A673 (cell line): ENCODE measurements at regions not wholly inside any gene's neighbourhood (a gene's known extent, or its start where the extent isn't known, plus 50 kb on each side); places are given as distances from the start of the nearest gene placed in this dataset.

ENCODE experiments used
- BruUV-seq: library from RNA; stranded (reverse); fragments of 400-500 nt; replicated peaks from 2 replicates; lab custom pipeline; 2021; lab: Mats Ljungman, UMichigan
- CTCF ChIA-PET: fragments of 300-600 bp; sonication (Branson Sonifier 250); formaldehyde crosslinking; loops from one replicate; lab custom pipeline; 2022; ENCODE audit warnings: antibody characterized with exemption; lab: Charles Lee
- POLR2A ChIA-PET: fragments of 300-600 bp; sonication (Branson Sonifier 250); formaldehyde crosslinking; loops from one replicate; lab custom pipeline; 2022; ENCODE audit warnings: antibody characterized with exemption; ENCODE audit not compliant: low non-redundant PET; lab: Charles Lee
- DNase-seq: peaks from one replicate; pipeline ENCODE4 v3.0.0-alpha.2; 2015; ENCODE audit warnings: low spot score
- H3K27ac ChIP-seq: fragments of 200-600 bp; sonication (generic); 2 replicates; pipeline ENCODE4 v1.5.1; 2016; ENCODE audit warnings: mixed run types, low read depth, mild to moderate bottlenecking, mixed read lengths, antibody characterized with exemption, low read length; ENCODE audit not compliant: poor library complexity, severe bottlenecking
- H3K27me3 ChIP-seq: fragments of 200-600 bp; sonication (generic); replicated peaks from 2 replicates; pipeline ENCODE4 v1.6.1; 2017; ENCODE audit warnings: mixed run types, low read depth, mild to moderate bottlenecking, mixed read lengths, antibody characterized with exemption, low read length; ENCODE audit not compliant: insufficient read depth, poor library complexity
- H3K36me3 ChIP-seq: fragments of 200-600 bp; sonication (generic); 2 replicates; pipeline ENCODE4 v1.6.1; 2016; ENCODE audit warnings: mixed run types, mild to moderate bottlenecking, mixed read lengths, antibody characterized with exemption, low read length; ENCODE audit not compliant: insufficient read depth, poor library complexity, severe bottlenecking
- H3K4me1 ChIP-seq: fragments of 200-600 bp; sonication (generic); 2 replicates; pipeline ENCODE4 v1.6.1; 2017; ENCODE audit warnings: mixed run types, mild to moderate bottlenecking, mixed read lengths, antibody characterized with exemption, low read length; ENCODE audit not compliant: insufficient read depth, poor library complexity, severe bottlenecking
- H3K4me3 ChIP-seq: fragments of 200-600 bp; sonication (generic); 2 replicates; pipeline ENCODE4 v1.5.1; 2016; ENCODE audit warnings: low read depth, mixed run types, mild to moderate bottlenecking, mixed read lengths, low read length; ENCODE audit not compliant: poor library complexity, severe bottlenecking
- H3K9me3 ChIP-seq: fragments of 200-600 bp; sonication (generic); 2 replicates; pipeline ENCODE4 v1.6.1; 2016; ENCODE audit warnings: mixed run types, low read depth, mild to moderate bottlenecking, mixed read lengths, antibody characterized with exemption, low read length; ENCODE audit not compliant: poor library complexity, severe bottlenecking
- EZH2 ChIP-seq: fragments of 200-600 bp; sonication (generic); IDR thresholded peaks from 2 replicates; pipeline ENCODE4 v1.6.1; 2017; ENCODE audit warnings: borderline replicate concordance, low read depth, mild to moderate bottlenecking, mixed read lengths, antibody characterized with exemption, low read length; ENCODE audit not compliant: poor library complexity, severe bottlenecking
- intact Hi-C: fragments of 100-400 bp; cut with micrococcal nuclease; formaldehyde crosslinking; loops from one replicate; pipeline ENCODE4 v1.10.0; 2022; ENCODE audit not compliant: unreplicated experiment
- TF ChIP-seq, protein P1 (sequence below): fragments of 300-800, 200-600 bp; sonication (generic); conservative IDR thresholded peaks from 2 replicates; pipeline ENCODE4 v1.5.1; 2017; ENCODE audit warnings: low read depth, mild to moderate bottlenecking, antibody characterized with exemption, low read length, moderate library complexity, mixed read lengths

DNA sequence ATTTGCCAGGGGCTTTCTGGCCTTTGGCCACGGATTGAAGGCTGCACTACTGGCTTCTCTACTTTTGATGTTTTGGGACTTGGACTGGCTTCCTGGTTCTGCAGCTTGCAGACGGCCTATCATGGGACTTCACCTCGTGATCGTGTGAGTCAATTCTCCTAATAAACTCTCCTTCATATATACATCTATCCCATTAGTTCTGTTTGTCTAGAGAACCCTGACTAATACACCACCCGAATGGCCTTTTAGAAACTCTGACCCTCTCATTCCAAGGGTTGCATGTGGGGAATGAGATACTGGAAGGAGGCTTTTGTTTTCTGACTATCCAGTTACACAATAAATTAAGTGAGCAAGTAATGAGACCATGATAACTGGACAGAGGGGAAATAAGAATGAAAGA is 430.7 kb downstream of the CDH2 start:
- no TSS peak for BruUV-seq
- Histone ChIP-seq H3K9me3 (no peaks in the 10 kb centered on the region), H3K4me1 (no peaks in the 10 kb centered on the region), H3K27me3 (peaks cover 5% of the 10 kb centered on the region), H3K4me3 (no peak overlapping the region), H3K27ac (no peak overlapping the region), H3K36me3 (no peaks in the 10 kb centered on the region)
- intact Hi-C loops: no loop called here
- no peak for DNase-seq
- TF ChIP-seq, protein P1, sequence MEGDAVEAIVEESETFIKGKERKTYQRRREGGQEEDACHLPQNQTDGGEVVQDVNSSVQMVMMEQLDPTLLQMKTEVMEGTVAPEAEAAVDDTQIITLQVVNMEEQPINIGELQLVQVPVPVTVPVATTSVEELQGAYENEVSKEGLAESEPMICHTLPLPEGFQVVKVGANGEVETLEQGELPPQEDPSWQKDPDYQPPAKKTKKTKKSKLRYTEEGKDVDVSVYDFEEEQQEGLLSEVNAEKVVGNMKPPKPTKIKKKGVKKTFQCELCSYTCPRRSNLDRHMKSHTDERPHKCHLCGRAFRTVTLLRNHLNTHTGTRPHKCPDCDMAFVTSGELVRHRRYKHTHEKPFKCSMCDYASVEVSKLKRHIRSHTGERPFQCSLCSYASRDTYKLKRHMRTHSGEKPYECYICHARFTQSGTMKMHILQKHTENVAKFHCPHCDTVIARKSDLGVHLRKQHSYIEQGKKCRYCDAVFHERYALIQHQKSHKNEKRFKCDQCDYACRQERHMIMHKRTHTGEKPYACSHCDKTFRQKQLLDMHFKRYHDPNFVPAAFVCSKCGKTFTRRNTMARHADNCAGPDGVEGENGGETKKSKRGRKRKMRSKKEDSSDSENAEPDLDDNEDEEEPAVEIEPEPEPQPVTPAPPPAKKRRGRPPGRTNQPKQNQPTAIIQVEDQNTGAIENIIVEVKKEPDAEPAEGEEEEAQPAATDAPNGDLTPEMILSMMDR: no peak
- no peak for TF ChIP-seq EZH2
- ChIA-PET CTCF (no interaction called here), POLR2A (no interaction called here)

DNA sequence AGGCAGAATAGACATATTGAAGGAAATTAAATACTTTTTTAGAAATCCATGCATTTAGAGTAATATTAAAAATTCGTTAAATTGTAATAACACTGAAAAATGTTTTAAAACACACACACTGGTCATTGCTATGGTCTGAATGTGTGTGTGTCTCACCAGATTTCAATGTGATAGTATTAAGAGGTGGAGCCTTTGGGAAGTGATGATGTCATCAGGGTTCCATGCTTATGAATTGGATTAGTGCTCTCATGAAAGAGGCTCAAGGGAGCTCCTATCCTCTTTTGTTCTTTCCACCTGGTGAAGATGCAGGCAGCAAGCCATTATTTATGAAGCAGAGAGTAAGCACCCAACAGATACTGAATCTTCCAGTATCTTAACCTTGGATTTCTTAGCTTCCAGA is 441.8 kb downstream of the CDH2 start:
- BruUV-seq: no TSS peak
- no peaks in the 10 kb centered on the region for H3K4me1 ChIP-seq
- H3K27ac ChIP-seq: no peak overlapping the region
- ChIA-PET POLR2A (no interaction called here), CTCF (no interaction called here)
- DNase-seq: no peak
- TF ChIP-seq EZH2: no peak
- TF ChIP-seq, protein P1: no peak
- H3K36me3 ChIP-seq: no peaks in the 10 kb centered on the region
- H3K4me3 ChIP-seq: no peak overlapping the region
- intact Hi-C loops: no loop called here
- H3K9me3 ChIP-seq: peaks cover under 1% of the 10 kb centered on the region
- no peaks in the 10 kb centered on the region for H3K27me3 ChIP-seq

DNA sequence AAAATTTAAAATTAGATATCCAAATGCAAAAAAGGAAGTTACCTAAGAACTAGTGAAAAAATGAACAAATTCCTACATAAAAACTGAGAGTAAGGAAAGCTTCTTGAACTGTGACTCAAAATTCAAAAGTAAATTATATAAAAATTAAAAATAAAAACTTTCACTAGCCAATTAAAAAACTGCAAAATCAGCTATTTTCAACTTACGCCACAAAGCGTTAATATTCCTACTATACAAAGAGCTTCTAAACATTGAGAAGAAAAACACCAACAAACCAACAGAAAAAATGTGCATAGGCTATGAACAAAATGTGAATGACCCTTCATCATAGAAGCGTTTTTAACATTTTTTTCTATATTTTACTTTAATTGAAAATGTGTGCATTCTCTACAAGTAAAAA is 445.7 kb downstream of the CDH2 start:
- no peaks in the 10 kb centered on the region for H3K36me3 ChIP-seq
- no peak overlapping the region for H3K27ac ChIP-seq
- H3K9me3 ChIP-seq: peaks cover 19% of the 10 kb centered on the region
- TF ChIP-seq, protein P1: no peak
- intact Hi-C loops: no loop called here
- H3K4me3 ChIP-seq: no peak overlapping the region
- CTCF ChIA-PET: no interaction called here
- no TSS peak for BruUV-seq
- no peaks in the 10 kb centered on the region for H3K27me3 ChIP-seq
- no peak for DNase-seq
- POLR2A ChIA-PET: no interaction called here
- H3K4me1 ChIP-seq: no peaks in the 10 kb centered on the region
